ENCODE measurements at regions not wholly inside any gene's neighbourhood (a gene's known extent, or its start where the extent isn't known, plus 50 kb on each side); places are given as distances from the start of the nearest gene placed in this dataset.

DNA sequence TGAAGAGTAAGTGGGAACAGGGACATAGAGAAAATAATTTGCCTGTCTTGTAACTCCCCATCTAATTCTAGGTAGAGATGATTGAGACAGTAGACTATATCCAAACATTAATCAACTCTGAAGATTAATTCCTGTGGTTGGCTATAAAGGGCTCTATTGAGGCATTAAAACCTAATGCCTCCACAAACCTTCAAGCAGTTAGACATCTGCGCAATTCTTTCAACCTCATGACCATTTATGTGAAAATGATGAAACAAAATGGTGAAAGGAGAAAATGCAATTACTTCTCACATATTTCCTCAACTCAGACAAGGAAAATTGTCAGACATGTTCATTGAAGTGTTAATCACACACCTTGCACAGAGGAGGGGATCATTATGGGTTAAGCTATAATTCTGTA, 164.5 kb upstream of the MYT1L start:
- TF ChIP-seq POLR2AphosphoS5 (IDR thresholded peaks at IDR 0.05), result no peak
- TF ChIP-seq, protein P1, sequence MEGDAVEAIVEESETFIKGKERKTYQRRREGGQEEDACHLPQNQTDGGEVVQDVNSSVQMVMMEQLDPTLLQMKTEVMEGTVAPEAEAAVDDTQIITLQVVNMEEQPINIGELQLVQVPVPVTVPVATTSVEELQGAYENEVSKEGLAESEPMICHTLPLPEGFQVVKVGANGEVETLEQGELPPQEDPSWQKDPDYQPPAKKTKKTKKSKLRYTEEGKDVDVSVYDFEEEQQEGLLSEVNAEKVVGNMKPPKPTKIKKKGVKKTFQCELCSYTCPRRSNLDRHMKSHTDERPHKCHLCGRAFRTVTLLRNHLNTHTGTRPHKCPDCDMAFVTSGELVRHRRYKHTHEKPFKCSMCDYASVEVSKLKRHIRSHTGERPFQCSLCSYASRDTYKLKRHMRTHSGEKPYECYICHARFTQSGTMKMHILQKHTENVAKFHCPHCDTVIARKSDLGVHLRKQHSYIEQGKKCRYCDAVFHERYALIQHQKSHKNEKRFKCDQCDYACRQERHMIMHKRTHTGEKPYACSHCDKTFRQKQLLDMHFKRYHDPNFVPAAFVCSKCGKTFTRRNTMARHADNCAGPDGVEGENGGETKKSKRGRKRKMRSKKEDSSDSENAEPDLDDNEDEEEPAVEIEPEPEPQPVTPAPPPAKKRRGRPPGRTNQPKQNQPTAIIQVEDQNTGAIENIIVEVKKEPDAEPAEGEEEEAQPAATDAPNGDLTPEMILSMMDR (IDR thresholded peaks at IDR 0.05), result no peak
- TF ChIP-seq POLR2A (IDR thresholded peaks at IDR 0.05), result no peak
- no peak for TF ChIP-seq EP300 (IDR thresholded peaks at IDR 0.05)

Measured in sigmoid colon (tissue), 4 donors.